ENCODE measurements at regions not wholly inside any gene's neighbourhood (a gene's known extent, or its start where the extent isn't known, plus 50 kb on each side); places are given as distances from the start of the nearest gene placed in this dataset.

DNA sequence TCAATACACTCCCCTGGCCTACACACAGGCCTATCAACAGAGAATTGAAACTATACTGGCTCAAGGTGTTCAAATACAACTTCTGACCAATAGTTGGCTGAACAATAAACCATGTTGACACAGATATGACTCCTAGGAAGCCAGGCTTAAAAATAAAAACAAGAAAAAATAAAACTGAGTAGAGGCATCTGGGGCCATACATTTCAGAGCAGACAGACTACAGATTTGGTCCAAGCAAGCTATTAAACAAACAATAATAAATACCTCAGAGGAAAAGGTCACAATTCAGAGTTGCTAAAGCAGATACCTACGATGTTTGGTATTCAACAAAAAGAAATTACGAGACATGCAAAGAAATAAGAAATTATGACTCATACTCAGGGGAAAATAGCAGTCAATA lies 132.8 kb upstream of the ACVR2A start:
- H3K36me3 ChIP-seq (ENCODE audit: insufficient read depth, low read length) = no peaks in the 10 kb centered on the region
- H3K4me3 ChIP-seq (ENCODE audit: low read depth, low read length) = no peak overlapping the region
- H2AFZ ChIP-seq (ENCODE audit: low read length, unreplicated experiment) = no peak overlapping the region
- H3K79me2 ChIP-seq (ENCODE audit: control insufficient read depth, insufficient read depth, low read length, unreplicated experiment) = no peaks in the 10 kb centered on the region
- H3K27me3 ChIP-seq (ENCODE audit: insufficient read depth, low read length) = no peaks in the 10 kb centered on the region
- no peak overlapping the region for H3K27ac ChIP-seq (ENCODE audit: low read depth, low read length)
- H3K4me1 ChIP-seq (ENCODE audit: control insufficient read depth, insufficient read depth, low read length, unreplicated experiment) = no peaks in the 10 kb centered on the region

DNA sequence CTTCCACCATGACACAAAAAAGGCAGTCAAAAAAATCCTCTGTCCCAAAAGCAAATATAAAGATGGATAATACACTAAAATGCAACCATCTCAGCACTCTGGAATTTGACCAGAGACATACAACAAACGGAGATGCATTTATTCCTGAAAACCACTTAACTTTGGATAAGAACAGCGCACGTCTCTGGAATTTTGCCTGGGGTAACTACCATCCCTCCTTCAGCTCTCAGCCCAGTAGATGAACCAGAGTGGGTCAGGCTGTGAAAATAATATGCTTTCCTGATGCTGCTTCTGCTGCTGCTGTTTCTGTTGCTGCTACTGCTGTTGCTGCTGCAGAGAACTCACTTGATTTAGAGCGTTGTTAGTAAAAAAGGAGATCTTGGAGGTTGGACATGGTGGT lies 133.8 kb upstream of the ACVR2A start:
- Histone ChIP-seq H2AFZ (ENCODE audit: low read length, unreplicated experiment) (no peak overlapping the region), H3K27ac (ENCODE audit: low read depth, low read length) (no peak overlapping the region), H3K79me2 (ENCODE audit: control insufficient read depth, insufficient read depth, low read length, unreplicated experiment) (no peaks in the 10 kb centered on the region), H3K4me3 (ENCODE audit: low read depth, low read length) (no peak overlapping the region), H3K27me3 (ENCODE audit: insufficient read depth, low read length) (no peaks in the 10 kb centered on the region), H3K4me1 (ENCODE audit: control insufficient read depth, insufficient read depth, low read length, unreplicated experiment) (no peaks in the 10 kb centered on the region), H3K36me3 (ENCODE audit: insufficient read depth, low read length) (no peaks in the 10 kb centered on the region)

DNA sequence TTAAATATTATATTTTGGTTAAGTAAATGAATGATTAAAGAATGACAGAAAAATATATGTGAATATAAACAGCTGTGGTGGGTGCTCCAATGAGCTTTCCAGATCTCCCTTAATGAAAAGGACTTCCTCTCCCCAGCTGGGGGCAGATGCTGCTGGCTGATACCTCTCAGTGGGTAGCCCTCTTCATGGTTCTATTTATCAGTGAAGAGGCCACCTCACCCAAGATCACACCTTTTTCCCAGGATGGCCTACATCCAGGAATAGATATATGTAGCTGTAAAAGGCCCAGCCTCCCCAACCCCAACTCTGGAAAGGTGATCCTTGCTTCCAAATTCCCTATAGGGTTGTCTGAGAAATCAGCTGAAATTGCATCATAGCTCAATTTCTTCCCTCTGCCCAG lies 135.2 kb upstream of the ACVR2A start:
- Histone ChIP-seq H2AFZ (ENCODE audit: low read length, unreplicated experiment) (no peak overlapping the region), H3K36me3 (ENCODE audit: insufficient read depth, low read length) (no peaks in the 10 kb centered on the region), H3K27me3 (ENCODE audit: insufficient read depth, low read length) (no peaks in the 10 kb centered on the region), H3K4me3 (ENCODE audit: low read depth, low read length) (no peak overlapping the region), H3K27ac (ENCODE audit: low read depth, low read length) (no peak overlapping the region), H3K79me2 (ENCODE audit: control insufficient read depth, insufficient read depth, low read length, unreplicated experiment) (no peaks in the 10 kb centered on the region), H3K4me1 (ENCODE audit: control insufficient read depth, insufficient read depth, low read length, unreplicated experiment) (no peaks in the 10 kb centered on the region)

DNA sequence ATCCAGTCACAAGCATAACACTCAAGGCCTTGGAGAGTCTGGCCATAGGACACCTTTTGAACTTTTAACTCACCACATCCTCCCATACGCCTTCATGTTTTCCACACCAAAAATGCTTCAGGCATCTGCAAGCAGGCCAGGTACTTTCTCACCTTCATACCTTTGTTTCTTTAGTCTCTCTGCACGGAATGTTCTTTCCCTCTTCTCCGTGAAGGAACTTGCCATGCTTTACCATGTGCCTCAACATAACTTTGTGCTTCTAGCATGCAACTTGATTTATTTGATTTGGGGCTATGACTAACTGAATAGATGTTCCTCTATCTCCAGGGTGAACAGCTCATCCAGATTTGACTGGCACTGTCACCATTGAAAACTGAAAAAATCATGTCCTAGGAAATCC lies 141.7 kb upstream of the ACVR2A start:
- Histone ChIP-seq H3K36me3 (ENCODE audit: insufficient read depth, low read length) (no peaks in the 10 kb centered on the region), H2AFZ (ENCODE audit: low read length, unreplicated experiment) (no peak overlapping the region), H3K27ac (ENCODE audit: low read depth, low read length) (no peak overlapping the region), H3K4me1 (ENCODE audit: control insufficient read depth, insufficient read depth, low read length, unreplicated experiment) (no peaks in the 10 kb centered on the region), H3K27me3 (ENCODE audit: insufficient read depth, low read length) (no peaks in the 10 kb centered on the region), H3K4me3 (ENCODE audit: low read depth, low read length) (no peak overlapping the region), H3K79me2 (ENCODE audit: control insufficient read depth, insufficient read depth, low read length, unreplicated experiment) (no peaks in the 10 kb centered on the region)

DNA sequence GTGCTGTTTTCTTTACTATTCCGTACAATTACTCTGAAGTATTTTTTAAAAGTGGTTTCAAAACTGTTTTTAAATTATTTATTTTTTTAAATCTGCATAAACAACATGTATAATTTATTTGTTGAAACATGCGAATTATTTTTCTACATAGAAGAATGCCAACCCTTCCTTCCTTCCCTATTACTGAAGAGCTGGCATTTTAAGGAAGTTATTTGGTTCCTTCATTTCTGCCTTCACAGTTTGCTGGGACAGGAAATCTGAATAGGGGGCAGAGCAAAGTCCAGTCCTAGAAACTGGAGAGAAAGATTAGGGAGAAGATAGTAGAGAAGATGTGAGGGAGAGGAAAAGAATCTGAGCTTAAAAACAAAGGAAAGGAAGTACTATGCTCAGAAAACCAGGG lies 146.7 kb upstream of the ACVR2A start:
- no peaks in the 10 kb centered on the region for H3K36me3 ChIP-seq (ENCODE audit: insufficient read depth, low read length)
- no peaks in the 10 kb centered on the region for H3K4me1 ChIP-seq (ENCODE audit: control insufficient read depth, insufficient read depth, low read length, unreplicated experiment)
- no peaks in the 10 kb centered on the region for H3K27me3 ChIP-seq (ENCODE audit: insufficient read depth, low read length)
- no peak overlapping the region for H3K27ac ChIP-seq (ENCODE audit: low read depth, low read length)
- H2AFZ ChIP-seq (ENCODE audit: low read length, unreplicated experiment) = no peak overlapping the region
- H3K4me3 ChIP-seq (ENCODE audit: low read depth, low read length) = no peak overlapping the region
- no peaks in the 10 kb centered on the region for H3K79me2 ChIP-seq (ENCODE audit: control insufficient read depth, insufficient read depth, low read length, unreplicated experiment)

DNA sequence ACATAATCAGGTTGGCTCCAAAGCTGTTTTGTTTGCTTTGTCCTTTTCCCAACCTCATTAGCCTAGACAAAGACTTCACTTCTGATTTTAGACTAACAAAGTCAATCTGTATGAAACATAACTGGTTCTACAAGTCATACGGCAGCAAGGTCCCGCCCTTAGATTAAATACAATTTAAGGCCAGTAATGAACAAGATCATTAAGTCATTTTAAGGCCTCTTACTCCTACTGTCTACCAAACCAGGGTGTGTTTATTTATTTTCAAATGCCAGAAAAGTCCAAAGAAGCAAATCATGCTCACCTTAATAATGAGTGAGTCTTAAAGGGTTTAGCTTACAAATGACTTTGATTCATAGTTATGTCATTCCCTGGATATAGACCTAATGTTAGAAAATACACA lies 148.4 kb upstream of the ACVR2A start:
- Histone ChIP-seq H3K4me1 (ENCODE audit: control insufficient read depth, insufficient read depth, low read length, unreplicated experiment) (no peaks in the 10 kb centered on the region), H3K79me2 (ENCODE audit: control insufficient read depth, insufficient read depth, low read length, unreplicated experiment) (no peaks in the 10 kb centered on the region), H3K4me3 (ENCODE audit: low read depth, low read length) (no peak overlapping the region), H3K36me3 (ENCODE audit: insufficient read depth, low read length) (no peaks in the 10 kb centered on the region), H3K27ac (ENCODE audit: low read depth, low read length) (no peak overlapping the region), H2AFZ (ENCODE audit: low read length, unreplicated experiment) (no peak overlapping the region), H3K27me3 (ENCODE audit: insufficient read depth, low read length) (no peaks in the 10 kb centered on the region)

DNA sequence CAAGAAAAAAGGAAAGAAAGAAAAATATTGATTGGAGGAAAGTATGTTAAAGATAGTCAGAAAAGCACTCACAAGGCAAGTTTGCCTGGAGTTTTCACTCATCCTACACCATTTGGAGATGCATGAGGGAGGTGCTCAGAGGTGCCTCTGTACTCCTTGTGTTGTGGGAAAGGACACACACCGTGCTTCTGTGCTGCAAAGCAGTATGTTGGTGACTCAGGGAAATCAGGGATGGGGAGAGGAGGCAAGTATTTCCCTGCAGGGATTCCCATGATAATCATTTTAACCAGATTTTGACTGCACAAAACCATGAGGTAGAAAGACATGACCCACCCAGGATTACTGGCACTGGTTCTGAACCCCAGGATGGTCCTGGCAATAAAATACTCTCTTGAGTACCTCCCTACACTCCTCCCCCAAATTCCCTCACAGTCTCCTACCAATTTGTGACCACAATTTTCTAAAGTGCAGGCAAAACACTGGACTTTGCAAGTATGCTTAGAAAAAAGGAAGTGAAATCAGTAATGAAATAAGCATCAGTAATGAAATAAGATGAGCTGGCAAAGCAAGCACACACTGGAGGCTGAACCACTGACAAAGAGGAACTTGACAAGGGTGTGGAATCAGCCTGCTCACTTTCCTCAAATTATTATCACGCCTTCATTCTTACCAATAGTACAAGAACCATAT lies 155.5 kb upstream of the ACVR2A start:
- Histone ChIP-seq H3K4me1 (ENCODE audit: control insufficient read depth, insufficient read depth, low read length, unreplicated experiment) (no peaks in the 10 kb centered on the region), H3K27ac (ENCODE audit: low read depth, low read length) (no peak overlapping the region), H2AFZ (ENCODE audit: low read length, unreplicated experiment) (no peak overlapping the region), H3K36me3 (ENCODE audit: insufficient read depth, low read length) (no peaks in the 10 kb centered on the region), H3K4me3 (ENCODE audit: low read depth, low read length) (no peak overlapping the region), H3K79me2 (ENCODE audit: control insufficient read depth, insufficient read depth, low read length, unreplicated experiment) (no peaks in the 10 kb centered on the region), H3K27me3 (ENCODE audit: insufficient read depth, low read length) (no peaks in the 10 kb centered on the region)

DNA sequence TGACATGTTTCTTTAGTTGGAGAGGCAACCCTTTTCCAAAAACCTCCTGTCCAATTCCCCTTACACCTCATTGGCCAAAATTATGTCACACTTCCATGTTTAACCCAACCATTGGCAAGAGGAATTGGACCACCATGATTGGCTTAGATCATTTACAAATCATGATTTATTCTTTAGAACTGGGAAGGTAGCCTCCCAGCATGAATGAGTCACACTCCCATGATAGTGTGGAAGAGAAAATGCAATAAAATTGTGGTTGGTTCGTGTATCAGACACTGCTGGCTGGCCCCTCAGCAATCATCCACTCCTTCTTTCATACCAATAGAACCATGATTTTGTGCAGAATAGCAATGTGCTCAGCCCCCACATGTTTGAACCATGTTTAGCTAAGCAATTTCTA lies 156.6 kb upstream of the ACVR2A start:
- Histone ChIP-seq H3K27ac (ENCODE audit: low read depth, low read length) (no peak overlapping the region), H2AFZ (ENCODE audit: low read length, unreplicated experiment) (no peak overlapping the region), H3K4me1 (ENCODE audit: control insufficient read depth, insufficient read depth, low read length, unreplicated experiment) (no peaks in the 10 kb centered on the region), H3K79me2 (ENCODE audit: control insufficient read depth, insufficient read depth, low read length, unreplicated experiment) (no peaks in the 10 kb centered on the region), H3K4me3 (ENCODE audit: low read depth, low read length) (no peak overlapping the region), H3K27me3 (ENCODE audit: insufficient read depth, low read length) (no peaks in the 10 kb centered on the region), H3K36me3 (ENCODE audit: insufficient read depth, low read length) (no peaks in the 10 kb centered on the region)

DNA sequence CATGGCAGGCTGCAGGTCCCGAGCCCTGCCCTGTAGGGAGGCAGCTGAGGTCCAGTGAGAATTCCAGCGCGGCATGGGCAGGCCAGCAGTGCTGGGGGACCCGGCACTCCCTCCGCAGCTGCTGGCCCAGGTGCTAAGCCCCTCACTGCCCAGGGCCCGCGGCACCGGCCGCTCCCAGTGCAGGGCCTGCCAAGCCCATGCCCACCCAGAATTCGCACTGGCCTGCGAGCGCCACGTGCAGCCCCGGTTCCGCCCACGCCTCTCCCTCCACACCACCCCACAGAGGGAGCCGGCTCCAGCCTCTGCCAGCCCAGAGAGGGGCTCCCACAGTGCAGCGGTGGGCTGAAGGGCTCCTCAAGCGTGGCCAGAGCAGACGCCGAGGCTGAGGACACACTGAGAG lies 158.5 kb upstream of the ACVR2A start:
- Histone ChIP-seq H3K36me3 (ENCODE audit: insufficient read depth, low read length) (no peaks in the 10 kb centered on the region), H2AFZ (ENCODE audit: low read length, unreplicated experiment) (no peak overlapping the region), H3K79me2 (ENCODE audit: control insufficient read depth, insufficient read depth, low read length, unreplicated experiment) (no peaks in the 10 kb centered on the region), H3K4me3 (ENCODE audit: low read depth, low read length) (no peak overlapping the region), H3K27ac (ENCODE audit: low read depth, low read length) (no peak overlapping the region), H3K27me3 (ENCODE audit: insufficient read depth, low read length) (no peaks in the 10 kb centered on the region), H3K4me1 (ENCODE audit: control insufficient read depth, insufficient read depth, low read length, unreplicated experiment) (no peaks in the 10 kb centered on the region)

DNA sequence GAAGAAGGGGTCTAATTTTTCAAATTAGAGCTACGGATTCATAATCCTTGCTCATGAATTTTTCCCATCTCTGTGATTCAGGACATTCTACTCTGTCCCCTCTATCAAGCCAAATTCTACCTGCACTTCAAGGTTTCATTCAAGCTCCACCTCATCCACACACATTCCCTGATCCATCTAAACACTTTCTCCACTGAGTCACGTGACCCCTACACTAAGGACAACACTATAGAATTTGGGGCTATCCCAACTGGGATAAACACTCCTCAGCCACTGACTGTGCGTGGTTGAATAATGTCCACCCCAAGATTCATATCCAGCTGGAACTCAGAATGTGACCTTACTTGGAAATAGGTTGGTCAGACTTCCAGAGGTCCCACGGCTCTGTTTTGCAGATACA lies 159.9 kb upstream of the ACVR2A start:
- Histone ChIP-seq H3K79me2 (ENCODE audit: control insufficient read depth, insufficient read depth, low read length, unreplicated experiment) (no peaks in the 10 kb centered on the region), H3K4me3 (ENCODE audit: low read depth, low read length) (no peak overlapping the region), H3K4me1 (ENCODE audit: control insufficient read depth, insufficient read depth, low read length, unreplicated experiment) (no peaks in the 10 kb centered on the region), H3K27me3 (ENCODE audit: insufficient read depth, low read length) (no peaks in the 10 kb centered on the region), H3K27ac (ENCODE audit: low read depth, low read length) (no peak overlapping the region), H3K36me3 (ENCODE audit: insufficient read depth, low read length) (no peaks in the 10 kb centered on the region), H2AFZ (ENCODE audit: low read length, unreplicated experiment) (no peak overlapping the region)

DNA sequence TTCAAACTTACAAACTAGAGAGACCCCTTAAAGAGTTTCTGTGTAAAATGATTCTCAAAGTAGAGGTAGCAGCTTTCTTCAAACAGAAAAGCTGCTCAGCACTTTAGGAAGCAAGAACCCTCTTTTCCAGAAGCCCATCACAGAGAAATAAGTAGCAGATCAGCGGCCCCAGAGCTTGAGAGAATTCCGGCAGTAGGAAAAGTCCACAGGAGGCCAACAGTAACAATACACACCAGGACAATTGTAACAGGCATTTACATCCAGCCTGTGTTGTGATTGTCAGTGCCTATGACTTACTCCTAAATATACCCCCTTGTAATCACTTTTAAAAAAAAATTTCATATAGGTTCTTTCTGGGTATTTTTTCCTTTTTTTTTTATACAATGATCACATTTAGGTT lies 161.4 kb upstream of the ACVR2A start:
- H3K4me1 ChIP-seq (ENCODE audit: control insufficient read depth, insufficient read depth, low read length, unreplicated experiment) = no peaks in the 10 kb centered on the region
- no peaks in the 10 kb centered on the region for H3K79me2 ChIP-seq (ENCODE audit: control insufficient read depth, insufficient read depth, low read length, unreplicated experiment)
- H3K4me3 ChIP-seq (ENCODE audit: low read depth, low read length) = no peak overlapping the region
- no peaks in the 10 kb centered on the region for H3K36me3 ChIP-seq (ENCODE audit: insufficient read depth, low read length)
- H3K27ac ChIP-seq (ENCODE audit: low read depth, low read length) = no peak overlapping the region
- H3K27me3 ChIP-seq (ENCODE audit: insufficient read depth, low read length) = no peaks in the 10 kb centered on the region
- no peak overlapping the region for H2AFZ ChIP-seq (ENCODE audit: low read length, unreplicated experiment)
